Sigmoid colon (tissue), 4 donors: ENCODE measurements at regions not wholly inside any gene's neighbourhood (a gene's known extent, or its start where the extent isn't known, plus 50 kb on each side); places are given as distances from the start of the nearest gene placed in this dataset.

Source experiments
- CTCF ChIP-seq, 4 experiments: fragments of 450-650 bp in 3 of 4; fragments of 200-600 bp in 1 of 4; IDR thresholded peaks; one replicate each; pipeline ENCODE4 v1.5.1; 2016 to 2019; ENCODE audit warnings: antibody characterized with exemption in 4 of 4, mild to moderate bottlenecking in 3 of 4, moderate library complexity in 2 of 4
- EP300 ChIP-seq, 4 donors: sonication (generic); formaldehyde crosslinking; IDR thresholded peaks; one replicate each; pipeline ENCODE4 v1.6.1; 2017; ENCODE audit warnings: antibody characterized with exemption in 4 of 4
- POLR2A ChIP-seq, 2 donors: fragments of 450-650 bp; IDR thresholded peaks; one replicate each; pipeline ENCODE4 v1.6.1; 2016; ENCODE audit warnings: antibody characterized with exemption in 2 of 2, mild to moderate bottlenecking in 2 of 2, moderate library complexity in 2 of 2

GRCh38 chr2:226215902-226216503, 583.6 kb downstream of the IRS1 start:
- TF ChIP-seq CTCF (IDR thresholded peaks at IDR 0.05) (peak; percentile 21 to 59 (median 52)), POLR2A (IDR thresholded peaks at IDR 0.05) (no peak), EP300 (IDR thresholded peaks at IDR 0.05) (no peak)
